ENCODE measurements at regions not wholly inside any gene's neighbourhood (a gene's known extent, or its start where the extent isn't known, plus 50 kb on each side); places are given as distances from the start of the nearest gene placed in this dataset.
"Not testable (repeated sequence)": the region's sequence is repeated elsewhere in the genome, so short reads cannot be mapped to it uniquely, and the experiment has no call there.

- not testable (repeated sequence) for DNase-seq (ENCODE audit: low read depth in 2 of 2)
These were observed 109.9 kb upstream of the WIPF3 start for GRCh38 chr7:29696402-29696801.

GRCh38 chr7:29699723-29700122 is 106.6 kb upstream of the WIPF3 start:
- not testable (repeated sequence) for DNase-seq (ENCODE audit: low read depth in 2 of 2)

- DNase-seq (ENCODE audit: low read depth in 2 of 2), result not testable (repeated sequence)
These were observed 104.8 kb upstream of the WIPF3 start for GRCh38 chr7:29701540-29701939.

GRCh38 chr7:29703830-29704229 is 102.5 kb upstream of the WIPF3 start:
- not testable (repeated sequence) for DNase-seq (ENCODE audit: low read depth in 2 of 2)

- DNase-seq (ENCODE audit: low read depth in 2 of 2), result not testable (repeated sequence)
These were observed 97.3 kb upstream of the WIPF3 start for GRCh38 chr7:29709002-29709401.

- DNase-seq (ENCODE audit: low read depth in 2 of 2), result peak in 1 of 2 donors; percentile 81
These were observed 83.2 kb upstream of the WIPF3 start for GRCh38 chr7:29723127-29723526.

- peak in 1 of 2 donors; percentile 49 for DNase-seq (ENCODE audit: low read depth in 2 of 2)
These were observed 82.7 kb upstream of the WIPF3 start for GRCh38 chr7:29723599-29723998.

GRCh38 chr7:29729534-29730165 is 76.7 kb upstream of the WIPF3 start:
- not testable (repeated sequence) for DNase-seq (ENCODE audit: low read depth in 2 of 2)

GRCh38 chr7:29734246-29734731 is 72.0 kb upstream of the WIPF3 start:
- no peak for DNase-seq (ENCODE audit: low read depth in 2 of 2)

GRCh38 chr7:29747645-29748245 is 58.6 kb upstream of the WIPF3 start:
- not testable (repeated sequence) for DNase-seq (ENCODE audit: low read depth in 2 of 2)

GRCh38 chr7:29748286-29749099 is 57.8 kb upstream of the WIPF3 start:
- DNase-seq (ENCODE audit: low read depth in 2 of 2), result peak; percentile 36 to 63

- no peak for DNase-seq (ENCODE audit: low read depth in 2 of 2)
These were observed 56.5 kb upstream of the WIPF3 start for GRCh38 chr7:29749701-29750321.

GRCh38 chr7:29750373-29750940 is 55.9 kb upstream of the WIPF3 start:
- DNase-seq (ENCODE audit: low read depth in 2 of 2), result not testable (repeated sequence)

- DNase-seq (ENCODE audit: low read depth in 2 of 2), result not testable (repeated sequence)
These were observed 55.3 kb upstream of the WIPF3 start for GRCh38 chr7:29751012-29751411.

GRCh38 chr7:29754874-29755490 is 51.3 kb upstream of the WIPF3 start:
- peak; percentile 11 to 63 for DNase-seq (ENCODE audit: low read depth in 2 of 2)
